PC-3 (cell line): ENCODE measurements at regions not wholly inside any gene's neighbourhood (a gene's known extent, or its start where the extent isn't known, plus 50 kb on each side); places are given as distances from the start of the nearest gene placed in this dataset.

Source experiments
- ATAC-seq: fragments of 200-7000 bp; cut with Tn5 transposase; 2 replicates; pipeline ENCODE4 v1.9.1; 2020; ENCODE audit warnings: mild to moderate bottlenecking, moderate library complexity
- BruUV-seq: library from RNA; stranded (reverse); fragments of 400-500 nt; replicated peaks from 2 replicates; lab custom pipeline; 2021; lab: Mats Ljungman, UMichigan
- CTCF ChIA-PET: fragments of 300-600 bp; sonication (Branson Sonifier 250); formaldehyde crosslinking; loops from one replicate; lab custom pipeline; 2022; ENCODE audit warnings: antibody characterized with exemption; lab: Charles Lee
- POLR2A ChIA-PET: fragments of 300-600 bp; sonication (Branson Sonifier 250); formaldehyde crosslinking; loops from one replicate; lab custom pipeline; 2022; ENCODE audit warnings: antibody characterized with exemption; ENCODE audit not compliant: unreplicated experiment; lab: Charles Lee
- DNase-seq: peaks from one replicate; pipeline ENCODE4 v3.0.0-alpha.2; 2015
- H2AFZ ChIP-seq: fragments of 300-600 bp; sonication (generic); 2 replicates; pipeline ENCODE4 v1.6.0; 2016; ENCODE audit warnings: antibody characterized with exemption, low read length
- H3F3A ChIP-seq: fragments of 300-600 bp; sonication (generic); one replicate; pipeline ENCODE4 v1.6.0; 2017; ENCODE audit warnings: antibody characterized with exemption, low read length, control low read depth, mild to moderate bottlenecking; ENCODE audit not compliant: unreplicated experiment
- H3K27ac ChIP-seq: fragments of 300-600 bp; sonication (generic); 2 replicates; pipeline ENCODE4 v1.5.1; 2016; ENCODE audit warnings: mild to moderate bottlenecking, low read length
- H3K27me3 ChIP-seq: fragments of 300-600 bp; sonication (generic); 2 replicates; pipeline ENCODE4 v1.6.1; 2016; ENCODE audit warnings: low read length, mixed read lengths
- H3K36me3 ChIP-seq: fragments of 300-600 bp; sonication (generic); 2 replicates; pipeline ENCODE4 v1.6.1; 2016; ENCODE audit warnings: low read depth, mixed run types, low read length, mixed read lengths
- H3K4me1 ChIP-seq: fragments of 300-600 bp; sonication (generic); 2 replicates; pipeline ENCODE4 v1.5.1; 2016; ENCODE audit warnings: low read length; ENCODE audit not compliant: insufficient read depth
- H3K4me2 ChIP-seq: fragments of 300-600 bp; sonication (generic); 2 replicates; pipeline ENCODE4 v1.6.0; 2016; ENCODE audit warnings: low read length
- H3K4me3 ChIP-seq: fragments of 300-600 bp; sonication (generic); 2 replicates; pipeline ENCODE4 v1.5.1; 2016; ENCODE audit warnings: mild to moderate bottlenecking, low read length, mixed read lengths
- H3K79me2 ChIP-seq: fragments of 300-600 bp; sonication (generic); 2 replicates; pipeline ENCODE4 v1.6.1; 2017; ENCODE audit warnings: low read length, mixed read lengths
- H3K9ac ChIP-seq: fragments of 300-600 bp; sonication (generic); 2 replicates; pipeline ENCODE4 v1.6.0; 2016; ENCODE audit warnings: mild to moderate bottlenecking, low read length
- H3K9me2 ChIP-seq: fragments of 300-600 bp; sonication (generic); replicated peaks from 2 replicates; pipeline ENCODE4 v1.6.1; 2016; ENCODE audit warnings: mixed run types, low read length, mixed read lengths
- H3K9me3 ChIP-seq: fragments of 300-600 bp; sonication (generic); 2 replicates; pipeline ENCODE4 v1.6.1; 2016; ENCODE audit warnings: low read length, mixed read lengths
- H4K20me1 ChIP-seq: fragments of 300-600 bp; sonication (generic); 2 replicates; pipeline ENCODE4 v1.6.1; 2016; ENCODE audit warnings: low read length, mixed read lengths
- EZH2 ChIP-seq: fragments of 300-600 bp; sonication (generic); IDR thresholded peaks from one replicate; pipeline ENCODE4 v1.6.1; 2017; ENCODE audit warnings: antibody characterized with exemption, mild to moderate bottlenecking, low read length; ENCODE audit not compliant: unreplicated experiment
- EZH2phosphoT487 ChIP-seq: fragments of 300-600 bp; sonication (generic); IDR thresholded peaks from 2 replicates; pipeline ENCODE4 v1.6.1; 2018; ENCODE audit warnings: mild to moderate bottlenecking, antibody characterized with exemption, low read length, borderline replicate concordance
- intact Hi-C: fragments of 100-400 bp; cut with micrococcal nuclease; formaldehyde crosslinking; loops from 2 replicates; pipeline ENCODE4 v1.9.0; 2023
- TF ChIP-seq, protein P1 (sequence below): fragments of 300-600 bp; sonication (generic); conservative IDR thresholded peaks from 2 replicates; pipeline ENCODE4 v1.5.1; 2017; ENCODE audit warnings: antibody characterized with exemption, low read depth, mild to moderate bottlenecking, low read length

DNA sequence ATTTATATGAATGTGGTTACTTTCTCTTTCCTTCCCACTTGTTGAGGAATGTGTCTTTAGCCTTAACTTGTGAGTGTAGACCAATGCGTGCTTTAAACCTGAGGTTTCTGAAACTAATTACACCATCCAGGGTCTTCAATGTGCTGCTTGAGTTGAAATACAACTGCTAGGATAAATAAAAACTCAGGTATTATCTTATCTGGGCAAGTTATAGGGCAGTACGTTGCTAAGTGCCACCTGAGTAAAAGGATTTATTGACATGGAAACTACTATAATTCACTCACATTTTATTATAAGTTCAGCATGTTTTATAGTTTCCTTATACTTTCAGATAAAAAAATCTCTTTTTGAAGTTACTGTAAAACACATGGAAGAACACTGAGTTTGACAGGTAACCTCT lies 1136.8 kb upstream of the NUDT12 start:
- no peak overlapping the region for H3K4me2 ChIP-seq
- no peaks in the 10 kb centered on the region for H3K27me3 ChIP-seq
- no TSS peak for BruUV-seq
- no peaks in the 10 kb centered on the region for H3K79me2 ChIP-seq
- no peak overlapping the region for H3K9ac ChIP-seq
- intact Hi-C loops, result no loop called here
- peaks cover 18% of the 10 kb centered on the region; the same call in 1 of the 2 replicates for H3K9me3 ChIP-seq
- ChIA-PET CTCF (no interaction called here), POLR2A (no interaction called here)
- H3K36me3 ChIP-seq, result peaks cover 3% of the 10 kb centered on the region; the same call in 1 of the 2 replicates
- H4K20me1 ChIP-seq, result no peaks in the 10 kb centered on the region
- ATAC-seq, result no peak
- H3K27ac ChIP-seq, result no peak overlapping the region
- DNase-seq, result no peak
- peaks cover 19% of the 10 kb centered on the region for H3K4me1 ChIP-seq
- H3K4me3 ChIP-seq, result no peak overlapping the region
- H3F3A ChIP-seq, result no peaks in the 10 kb centered on the region
- H3K9me2 ChIP-seq, result no peaks in the 10 kb centered on the region
- TF ChIP-seq EZH2phosphoT487 (no peak), EZH2 (no peak)
- TF ChIP-seq, protein P1, sequence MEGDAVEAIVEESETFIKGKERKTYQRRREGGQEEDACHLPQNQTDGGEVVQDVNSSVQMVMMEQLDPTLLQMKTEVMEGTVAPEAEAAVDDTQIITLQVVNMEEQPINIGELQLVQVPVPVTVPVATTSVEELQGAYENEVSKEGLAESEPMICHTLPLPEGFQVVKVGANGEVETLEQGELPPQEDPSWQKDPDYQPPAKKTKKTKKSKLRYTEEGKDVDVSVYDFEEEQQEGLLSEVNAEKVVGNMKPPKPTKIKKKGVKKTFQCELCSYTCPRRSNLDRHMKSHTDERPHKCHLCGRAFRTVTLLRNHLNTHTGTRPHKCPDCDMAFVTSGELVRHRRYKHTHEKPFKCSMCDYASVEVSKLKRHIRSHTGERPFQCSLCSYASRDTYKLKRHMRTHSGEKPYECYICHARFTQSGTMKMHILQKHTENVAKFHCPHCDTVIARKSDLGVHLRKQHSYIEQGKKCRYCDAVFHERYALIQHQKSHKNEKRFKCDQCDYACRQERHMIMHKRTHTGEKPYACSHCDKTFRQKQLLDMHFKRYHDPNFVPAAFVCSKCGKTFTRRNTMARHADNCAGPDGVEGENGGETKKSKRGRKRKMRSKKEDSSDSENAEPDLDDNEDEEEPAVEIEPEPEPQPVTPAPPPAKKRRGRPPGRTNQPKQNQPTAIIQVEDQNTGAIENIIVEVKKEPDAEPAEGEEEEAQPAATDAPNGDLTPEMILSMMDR, result no peak
- H2AFZ ChIP-seq, result no peak overlapping the region

DNA sequence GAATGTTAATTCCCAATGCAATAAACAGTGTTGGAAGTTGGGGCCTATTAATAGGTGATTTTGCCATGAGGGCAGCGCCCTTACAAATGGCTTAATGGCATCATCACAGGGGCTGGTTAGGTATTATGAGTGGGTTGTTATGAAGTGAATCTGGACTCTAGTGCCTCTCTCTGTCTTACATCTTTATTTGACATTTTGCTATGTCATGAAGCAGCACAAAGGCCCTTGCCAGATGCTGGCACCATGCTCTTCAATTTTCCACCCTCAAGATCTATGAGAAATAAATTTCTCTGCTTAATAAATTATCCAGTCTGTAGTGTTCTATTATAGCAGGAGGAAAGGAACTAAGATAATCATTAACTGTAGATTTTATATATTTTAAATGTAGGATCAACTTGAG lies 1098.7 kb upstream of the NUDT12 start:
- Histone ChIP-seq H3K9me3 (no peaks in the 10 kb centered on the region), H2AFZ (no peak overlapping the region), H3K79me2 (no peaks in the 10 kb centered on the region), H3K4me2 (no peak overlapping the region), H3K36me3 (no peaks in the 10 kb centered on the region), H3F3A (no peaks in the 10 kb centered on the region), H4K20me1 (no peaks in the 10 kb centered on the region), H3K4me3 (no peak overlapping the region), H3K4me1 (no peaks in the 10 kb centered on the region), H3K27ac (no peak overlapping the region), H3K9me2 (no peaks in the 10 kb centered on the region), H3K9ac (no peak overlapping the region), H3K27me3 (no peaks in the 10 kb centered on the region)
- TF ChIP-seq EZH2, result no peak
- TF ChIP-seq EZH2phosphoT487, result no peak
- TF ChIP-seq, protein P1, result no peak
- intact Hi-C loops, result loop anchor here (10.0 kb wide), 1 partner anchor 286 kb away; no protein-coding TSS in a partner anchor
- DNase-seq (no peak), ATAC-seq (peak; percentile 41)
- ChIA-PET CTCF (no interaction called here), POLR2A (no interaction called here)
- no TSS peak for BruUV-seq

DNA sequence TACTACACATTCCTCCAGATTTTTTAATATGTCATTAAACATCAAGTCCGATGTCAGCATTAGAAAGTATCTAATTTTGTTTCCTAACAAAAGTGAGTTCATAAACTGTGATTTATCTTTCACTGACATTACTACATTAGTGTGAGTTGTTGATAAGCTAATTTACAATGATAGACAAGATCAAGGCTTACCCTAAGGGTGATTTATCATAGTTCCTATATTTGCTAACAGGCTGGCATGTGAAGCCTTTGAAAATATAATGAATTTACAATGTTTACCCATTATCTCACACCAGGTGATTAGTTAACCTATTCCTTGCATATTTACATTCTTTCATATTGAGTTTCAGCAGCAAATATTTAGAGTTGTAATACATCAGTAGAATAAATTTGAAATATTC lies 1096.9 kb upstream of the NUDT12 start:
- no peak overlapping the region for H3K4me3 ChIP-seq
- DNase-seq, result no peak
- H3K4me1 ChIP-seq, result no peaks in the 10 kb centered on the region
- no peak overlapping the region for H3K9ac ChIP-seq
- no peaks in the 10 kb centered on the region for H3K36me3 ChIP-seq
- no peak overlapping the region for H3K4me2 ChIP-seq
- no peak; the same call in 1 of the 2 replicates for ATAC-seq
- TF ChIP-seq EZH2phosphoT487 (no peak), EZH2 (no peak)
- TF ChIP-seq, protein P1, result no peak
- ChIA-PET POLR2A (no interaction called here), CTCF (no interaction called here)
- H3K27me3 ChIP-seq, result no peaks in the 10 kb centered on the region
- no peak overlapping the region for H3K27ac ChIP-seq
- BruUV-seq, result no TSS peak
- no peaks in the 10 kb centered on the region for H3K9me2 ChIP-seq
- no peaks in the 10 kb centered on the region for H3K9me3 ChIP-seq
- H3F3A ChIP-seq, result no peaks in the 10 kb centered on the region
- intact Hi-C loops, result no loop called here
- H2AFZ ChIP-seq, result no peak overlapping the region
- no peaks in the 10 kb centered on the region for H4K20me1 ChIP-seq
- no peaks in the 10 kb centered on the region for H3K79me2 ChIP-seq
